ENCODE measurements at regions not wholly inside any gene's neighbourhood (a gene's known extent, or its start where the extent isn't known, plus 50 kb on each side); places are given as distances from the start of the nearest gene placed in this dataset.

DNA sequence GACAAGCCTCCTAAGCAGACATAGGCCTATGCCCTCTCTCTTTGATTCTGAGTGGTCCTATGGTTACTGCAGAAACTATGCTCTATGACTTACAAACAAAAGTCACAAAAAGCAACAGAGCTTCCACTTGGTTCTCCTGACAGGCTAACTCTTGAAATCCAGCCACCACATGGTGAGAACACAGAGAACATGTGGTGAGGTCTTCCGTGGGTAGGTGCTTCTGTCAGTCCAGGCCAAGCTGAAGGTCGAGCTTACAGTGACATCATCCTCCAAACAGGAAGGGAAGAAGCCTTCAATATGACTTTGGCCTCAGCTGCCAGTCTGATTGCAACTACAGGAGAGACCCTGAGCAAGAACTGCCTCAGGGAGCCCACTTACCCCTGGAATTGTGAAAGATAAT is 265.5 kb downstream of the TBX18 start:
- intact Hi-C loops (cut with DNase I): no loop called here
- H3K27me3 ChIP-seq: no peaks in the 10 kb centered on the region
- no peak overlapping the region for H3K27ac ChIP-seq
- no peaks in the 10 kb centered on the region for H3K36me3 ChIP-seq
- no peak for DNase-seq
- no peaks in the 10 kb centered on the region for H3K9me3 ChIP-seq
- H3K4me3 ChIP-seq: no peak overlapping the region
- no peaks in the 10 kb centered on the region for H3K4me1 ChIP-seq
- TF ChIP-seq, protein P1, sequence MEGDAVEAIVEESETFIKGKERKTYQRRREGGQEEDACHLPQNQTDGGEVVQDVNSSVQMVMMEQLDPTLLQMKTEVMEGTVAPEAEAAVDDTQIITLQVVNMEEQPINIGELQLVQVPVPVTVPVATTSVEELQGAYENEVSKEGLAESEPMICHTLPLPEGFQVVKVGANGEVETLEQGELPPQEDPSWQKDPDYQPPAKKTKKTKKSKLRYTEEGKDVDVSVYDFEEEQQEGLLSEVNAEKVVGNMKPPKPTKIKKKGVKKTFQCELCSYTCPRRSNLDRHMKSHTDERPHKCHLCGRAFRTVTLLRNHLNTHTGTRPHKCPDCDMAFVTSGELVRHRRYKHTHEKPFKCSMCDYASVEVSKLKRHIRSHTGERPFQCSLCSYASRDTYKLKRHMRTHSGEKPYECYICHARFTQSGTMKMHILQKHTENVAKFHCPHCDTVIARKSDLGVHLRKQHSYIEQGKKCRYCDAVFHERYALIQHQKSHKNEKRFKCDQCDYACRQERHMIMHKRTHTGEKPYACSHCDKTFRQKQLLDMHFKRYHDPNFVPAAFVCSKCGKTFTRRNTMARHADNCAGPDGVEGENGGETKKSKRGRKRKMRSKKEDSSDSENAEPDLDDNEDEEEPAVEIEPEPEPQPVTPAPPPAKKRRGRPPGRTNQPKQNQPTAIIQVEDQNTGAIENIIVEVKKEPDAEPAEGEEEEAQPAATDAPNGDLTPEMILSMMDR (IDR thresholded peaks at IDR 0.05): no peak
- H3K9ac ChIP-seq (ENCODE audit: low read depth in 2 of 2, low read length in 2 of 2): no peak overlapping the region

DNA sequence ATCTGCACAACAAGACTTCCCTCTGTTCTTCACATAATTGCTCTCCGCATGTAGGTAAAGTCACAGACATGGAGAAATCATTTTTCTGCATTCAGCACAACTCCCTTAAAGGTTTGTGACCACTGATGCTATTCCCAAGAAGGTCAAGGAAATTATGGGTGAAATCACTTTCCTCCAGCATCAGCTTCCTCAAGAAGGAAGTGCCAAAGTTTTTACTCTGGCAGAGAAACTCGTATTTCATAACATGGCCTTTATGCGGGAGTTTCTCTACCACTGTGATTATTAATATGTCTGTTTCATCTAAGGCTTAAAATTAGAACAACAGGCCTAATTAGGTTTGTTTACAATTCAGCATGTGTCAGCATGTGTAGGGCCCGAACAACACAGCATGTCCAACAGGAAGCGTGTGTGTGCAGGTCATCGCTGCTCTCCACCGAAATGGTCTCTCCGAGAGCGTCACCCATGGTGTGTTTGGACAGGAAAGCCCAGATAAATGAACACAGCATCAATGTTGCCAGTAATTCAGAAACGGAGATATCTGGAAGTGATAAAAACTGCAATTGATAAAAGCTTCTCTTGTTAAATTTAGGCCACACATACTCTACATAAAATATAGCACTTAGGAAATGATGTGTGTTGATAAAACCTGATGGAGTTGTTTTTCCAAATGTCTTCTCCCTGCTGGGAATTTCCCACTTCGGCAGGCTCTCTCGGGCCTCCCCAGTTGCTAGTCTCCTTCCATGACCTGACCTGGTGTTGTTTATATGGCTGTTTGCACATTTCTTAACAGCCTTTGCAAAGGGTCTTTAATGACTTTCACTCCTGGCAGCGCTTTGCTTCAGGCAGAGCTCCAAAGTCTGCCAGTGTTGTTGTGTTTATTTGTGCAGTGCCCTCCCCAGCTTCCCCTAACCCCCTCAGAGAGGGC is 265.1 kb upstream of the CEP162 start:
- DNase-seq: no peak
- H3K9ac ChIP-seq (ENCODE audit: low read depth in 2 of 2, low read length in 2 of 2): no peak overlapping the region
- no peaks in the 10 kb centered on the region for H3K9me3 ChIP-seq
- intact Hi-C loops (cut with DNase I): no loop called here
- no peaks in the 10 kb centered on the region for H3K4me1 ChIP-seq
- no peaks in the 10 kb centered on the region for H3K36me3 ChIP-seq
- no peaks in the 10 kb centered on the region for H3K27me3 ChIP-seq
- TF ChIP-seq, protein P1 (IDR thresholded peaks at IDR 0.05): no peak
- H3K27ac ChIP-seq: no peak overlapping the region
- H3K4me3 ChIP-seq: no peak overlapping the region

DNA sequence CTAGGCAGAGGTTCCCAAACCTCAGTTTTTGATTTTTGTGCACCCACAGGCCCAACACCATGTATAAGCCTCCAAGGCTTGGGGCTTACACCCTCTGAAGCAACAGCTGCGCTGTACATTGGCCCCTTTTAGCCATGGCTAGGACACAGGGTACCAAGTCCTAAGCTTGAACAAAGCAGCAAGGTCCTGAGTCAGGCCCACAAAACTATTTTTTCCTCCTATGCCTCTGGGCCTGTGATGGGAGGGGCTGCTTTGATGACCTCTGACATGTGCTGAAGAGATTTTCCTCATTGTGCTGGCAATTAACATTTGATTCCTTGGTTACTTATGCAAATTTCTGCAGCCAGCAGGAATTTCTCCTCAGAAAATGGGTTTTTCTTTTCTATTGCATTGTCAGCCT is 262.2 kb upstream of the CEP162 start:
- Histone ChIP-seq H3K9ac (ENCODE audit: low read depth in 2 of 2, low read length in 2 of 2) (no peak overlapping the region), H3K27ac (no peak overlapping the region), H3K4me3 (no peak overlapping the region), H3K27me3 (no peaks in the 10 kb centered on the region), H3K4me1 (no peaks in the 10 kb centered on the region), H3K36me3 (no peaks in the 10 kb centered on the region), H3K9me3 (no peaks in the 10 kb centered on the region)
- intact Hi-C loops (cut with DNase I): no loop called here
- TF ChIP-seq, protein P1 (IDR thresholded peaks at IDR 0.05): no peak
- no peak for DNase-seq

DNA sequence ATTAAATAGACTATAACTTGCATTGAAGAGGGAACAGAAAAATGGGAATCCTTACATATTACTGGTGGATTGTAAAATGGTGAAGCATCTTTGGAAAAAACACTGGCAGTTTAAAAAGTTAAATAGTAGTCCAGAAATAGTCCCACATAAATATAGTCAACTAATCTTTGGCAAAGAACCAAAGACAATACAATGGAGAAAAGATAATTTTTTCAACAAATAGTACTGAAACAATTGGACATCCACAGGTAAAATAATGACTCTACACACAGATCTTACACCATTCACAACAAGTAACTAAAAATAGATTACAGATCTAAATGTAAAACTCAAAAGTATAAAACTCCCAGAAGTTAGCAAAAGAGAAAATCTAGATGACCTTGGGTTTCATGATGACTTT is 259.1 kb upstream of the CEP162 start:
- Histone ChIP-seq H3K27ac (no peak overlapping the region), H3K9ac (ENCODE audit: low read depth in 2 of 2, low read length in 2 of 2) (no peak overlapping the region), H3K27me3 (no peaks in the 10 kb centered on the region), H3K4me3 (no peak overlapping the region), H3K36me3 (no peaks in the 10 kb centered on the region), H3K9me3 (no peaks in the 10 kb centered on the region), H3K4me1 (no peaks in the 10 kb centered on the region)
- intact Hi-C loops (cut with DNase I): no loop called here
- TF ChIP-seq, protein P1 (IDR thresholded peaks at IDR 0.05): no peak
- DNase-seq: no peak

DNA sequence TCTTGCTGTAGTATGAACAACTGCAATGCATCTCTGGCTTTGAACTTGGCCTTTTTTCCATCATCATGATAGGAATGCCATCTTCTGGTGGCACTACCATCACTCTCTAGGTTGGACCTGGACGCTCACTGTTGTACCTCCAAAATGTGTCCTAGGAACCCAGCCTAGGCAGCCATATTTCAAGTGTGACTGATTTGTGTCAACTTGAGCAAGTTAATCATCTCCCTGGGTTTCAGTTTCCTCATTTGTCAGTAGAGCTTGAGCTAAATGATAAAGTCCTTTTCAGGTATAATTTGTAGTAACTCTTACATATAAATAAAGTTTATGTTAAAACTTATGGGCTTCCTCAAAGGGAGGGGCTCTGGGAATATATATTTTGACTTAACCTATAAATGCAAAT is 241.7 kb upstream of the CEP162 start:
- Histone ChIP-seq H3K4me1 (no peaks in the 10 kb centered on the region), H3K9ac (ENCODE audit: low read depth in 2 of 2, low read length in 2 of 2) (no peak overlapping the region), H3K27me3 (no peaks in the 10 kb centered on the region), H3K4me3 (no peak overlapping the region), H3K9me3 (no peaks in the 10 kb centered on the region), H3K27ac (no peak overlapping the region), H3K36me3 (no peaks in the 10 kb centered on the region)
- TF ChIP-seq, protein P1 (IDR thresholded peaks at IDR 0.05): no peak
- DNase-seq: no peak
- intact Hi-C loops (cut with DNase I): no loop called here
